ENCODE measurements at regions not wholly inside any gene's neighbourhood (a gene's known extent, or its start where the extent isn't known, plus 50 kb on each side); places are given as distances from the start of the nearest gene placed in this dataset.
"Not testable (repeated sequence)": the region's sequence is repeated elsewhere in the genome, so short reads cannot be mapped to it uniquely, and the experiment has no call there.

- DNase-seq, result no peak
Observed at GRCh38 chrX:87968118-87968517, 450.5 kb downstream of the KLHL4 start.

GRCh38 chrX:87972121-87972520 lies 454.5 kb downstream of the KLHL4 start:
- DNase-seq, result not testable (repeated sequence)

GRCh38 chrX:87975365-87975764 lies 457.8 kb downstream of the KLHL4 start:
- DNase-seq, result no peak

- DNase-seq, result not testable (repeated sequence)
Observed at GRCh38 chrX:88007873-88008272, 490.3 kb downstream of the KLHL4 start.

- DNase-seq, result no peak
Observed at GRCh38 chrX:88024022-88024421, 506.4 kb downstream of the KLHL4 start.

- DNase-seq, result no peak
Observed at GRCh38 chrX:88072339-88073030, 554.9 kb downstream of the KLHL4 start.

- DNase-seq, result no peak
Observed at GRCh38 chrX:88101968-88102367, 584.4 kb downstream of the KLHL4 start.

GRCh38 chrX:88135735-88136134 lies 611.3 kb upstream of the CPXCR1 start:
- DNase-seq, result no peak

- no peak for DNase-seq
Observed at GRCh38 chrX:88136328-88136727, 610.7 kb upstream of the CPXCR1 start.

- no peak for DNase-seq
Observed at GRCh38 chrX:88146577-88146976, 600.4 kb upstream of the CPXCR1 start.

- no peak for DNase-seq
Observed at GRCh38 chrX:88170553-88170952, 576.5 kb upstream of the CPXCR1 start.

- not testable (repeated sequence) for DNase-seq
Observed at GRCh38 chrX:88173932-88174440, 573.0 kb upstream of the CPXCR1 start.

GRCh38 chrX:88202149-88202548 lies 544.9 kb upstream of the CPXCR1 start:
- no peak for DNase-seq

- no peak for DNase-seq
Observed at GRCh38 chrX:88244066-88244465, 503.0 kb upstream of the CPXCR1 start.

GRCh38 chrX:88284844-88285243 lies 462.2 kb upstream of the CPXCR1 start:
- DNase-seq, result no peak

GRCh38 chrX:88313972-88314371 lies 433.1 kb upstream of the CPXCR1 start:
- not testable (repeated sequence) for DNase-seq

- DNase-seq, result no peak
Observed at GRCh38 chrX:88325634-88326033, 421.4 kb upstream of the CPXCR1 start.

- DNase-seq, result no peak
Observed at GRCh38 chrX:88355252-88355651, 391.8 kb upstream of the CPXCR1 start.

GRCh38 chrX:88366314-88366713 lies 380.7 kb upstream of the CPXCR1 start:
- DNase-seq, result no peak

- DNase-seq, result no peak
Observed at GRCh38 chrX:88378406-88378805, 368.6 kb upstream of the CPXCR1 start.

- no peak for DNase-seq
Observed at GRCh38 chrX:88397551-88397950, 349.5 kb upstream of the CPXCR1 start.

GRCh38 chrX:88416002-88416401 lies 331.0 kb upstream of the CPXCR1 start:
- no peak for DNase-seq

GRCh38 chrX:88416965-88417364 lies 330.1 kb upstream of the CPXCR1 start:
- DNase-seq, result no peak

- no peak for DNase-seq
Observed at GRCh38 chrX:88424071-88424470, 323.0 kb upstream of the CPXCR1 start.

GRCh38 chrX:88424541-88424940 lies 322.5 kb upstream of the CPXCR1 start:
- no peak for DNase-seq
